Liver (tissue), 8 donors: ENCODE measurements at regions not wholly inside any gene's neighbourhood (a gene's known extent, or its start where the extent isn't known, plus 50 kb on each side); places are given as distances from the start of the nearest gene placed in this dataset.

Experiments
- DNase-seq: peaks from one replicate; pipeline ENCODE4 v3.0.0-alpha.2; 2017; ENCODE audit warnings: low spot score
- H3K27ac ChIP-seq, 2 donors: one replicate each; pipeline ENCODE4 v1.7.0; 2013; ENCODE audit warnings: inconsistent platforms in 2 of 2, low read length in 2 of 2, control low read depth in 1 of 2, low read depth in 1 of 2, mild to moderate bottlenecking in 1 of 2
- H3K27me3 ChIP-seq, 4 donors: one replicate each; pipeline versions ENCODE4 v1.6.1 to v1.7.0; 2013; ENCODE audit warnings: low read length in 3 of 4, inconsistent platforms in 1 of 4, mild to moderate bottlenecking in 1 of 4, moderate library complexity in 1 of 4; ENCODE audit not compliant: control insufficient read depth in 4 of 4, insufficient read depth in 4 of 4
- H3K36me3 ChIP-seq, 4 donors: one replicate each; pipeline versions ENCODE4 v1.6.1 to v1.7.0; 2013; ENCODE audit warnings: low read length in 3 of 4, mild to moderate bottlenecking in 3 of 4, low read depth in 1 of 4, moderate library complexity in 1 of 4; ENCODE audit not compliant: control insufficient read depth in 4 of 4, insufficient read depth in 3 of 4
- H3K4me1 ChIP-seq, 4 donors: one replicate each; pipeline versions ENCODE4 v1.6.1 to v1.7.0; 2013; ENCODE audit warnings: low read length in 3 of 4, mild to moderate bottlenecking in 3 of 4, moderate library complexity in 1 of 4; ENCODE audit not compliant: control insufficient read depth in 4 of 4, insufficient read depth in 4 of 4
- H3K4me3 ChIP-seq, 3 donors: one replicate each; pipeline versions ENCODE4 v1.6.1 to v1.7.0; 2013; ENCODE audit warnings: low read length in 3 of 3, control low read depth in 1 of 3, low read depth in 1 of 3, mild to moderate bottlenecking in 1 of 3
- H3K9ac ChIP-seq, 2 donors: one replicate each; pipeline ENCODE4 v1.7.0; 2013; ENCODE audit warnings: low read length in 2 of 2, mild to moderate bottlenecking in 2 of 2, moderate library complexity in 2 of 2, control low read depth in 1 of 2, low read depth in 1 of 2
- H3K9me3 ChIP-seq, 4 donors: one replicate each; pipeline versions ENCODE4 v1.6.1 to v1.7.0; 2013; ENCODE audit warnings: low read length in 3 of 4; ENCODE audit not compliant: control insufficient read depth in 4 of 4
- CTCF ChIP-seq: fragments of 150-350 bp; IDR thresholded peaks from 2 replicates; pipeline ENCODE4 v1.5.1; 2017; ENCODE audit warnings: improper control_type of control experiment, low read depth, low read length; ENCODE audit not compliant: missing input control
- EGR1 ChIP-seq, 2 donors: IDR thresholded peaks; 2 replicates each; pipeline ENCODE4 v1.6.1; 2016 to 2018; ENCODE audit warnings: antibody characterized with exemption in 2 of 2, low read depth in 2 of 2
- FOXA1 ChIP-seq: IDR thresholded peaks from 2 replicates; pipeline ENCODE4 v1.6.1; 2016; ENCODE audit warnings: antibody characterized with exemption
- FOXA2 ChIP-seq: IDR thresholded peaks from 2 replicates; pipeline ENCODE4 v1.6.1; 2016; ENCODE audit warnings: antibody characterized with exemption
- GABPA ChIP-seq, 2 donors: IDR thresholded peaks in 1 of 2; conservative IDR thresholded peaks in 1 of 2; 2 replicates each; pipeline ENCODE4 v1.6.1; 2016; ENCODE audit warnings: antibody characterized with exemption in 2 of 2, mild to moderate bottlenecking in 1 of 2, moderate library complexity in 1 of 2
- HNF4A ChIP-seq, 2 donors: conservative IDR thresholded peaks; 2 replicates each; pipeline ENCODE4 v1.6.1; 2016; ENCODE audit warnings: antibody characterized with exemption in 2 of 2, mild to moderate bottlenecking in 2 of 2
- HNF4G ChIP-seq: IDR thresholded peaks from 2 replicates; pipeline ENCODE4 v1.6.1; 2016; ENCODE audit warnings: antibody characterized with exemption
- JUND ChIP-seq, 2 donors: IDR thresholded peaks; 2 replicates each; pipeline ENCODE4 v1.6.1; 2016; ENCODE audit warnings: antibody characterized with exemption in 2 of 2
- MAX ChIP-seq: IDR thresholded peaks from 2 replicates; pipeline ENCODE4 v1.6.1; 2016; ENCODE audit warnings: antibody characterized with exemption
- NR2F2 ChIP-seq: IDR thresholded peaks from 2 replicates; pipeline ENCODE4 v1.6.1; 2016; ENCODE audit warnings: antibody characterized with exemption
- RXRA ChIP-seq, 2 donors: IDR thresholded peaks; 2 replicates each; pipeline ENCODE4 v1.6.1; 2017 to 2018; ENCODE audit warnings: antibody characterized with exemption in 2 of 2, mild to moderate bottlenecking in 1 of 2
- SP1 ChIP-seq: IDR thresholded peaks from 2 replicates; pipeline ENCODE4 v1.6.1; 2018; ENCODE audit warnings: antibody characterized with exemption, mild to moderate bottlenecking
- TAF1 ChIP-seq: conservative IDR thresholded peaks from 2 replicates; pipeline ENCODE4 v1.6.1; 2016; ENCODE audit warnings: antibody characterized with exemption, mild to moderate bottlenecking
- YY1 ChIP-seq: IDR thresholded peaks from 2 replicates; pipeline ENCODE4 v1.6.1; 2016; ENCODE audit warnings: antibody characterized with exemption, mild to moderate bottlenecking
- ZBTB33 ChIP-seq: IDR thresholded peaks from 2 replicates; pipeline ENCODE4 v1.6.1; 2016; ENCODE audit warnings: antibody characterized with exemption
- WGBS: extraction: QIAGEN DNeasy Blood & Tissue Kit; methylation state at CpG from one replicate; pipeline ENCODE4 v1.1.7; 2013; 5-methylcytosine and 5-hydroxymethylcytosine counted together
- donor health status: healthy.
- donor health status: healthy.
- donor health status: healthy.
- donor health status: healthy.
- donor health status: healthy.

GRCh38 chr2:52936029-52936428 is 831.6 kb upstream of the CHAC2 start:
- peak overlapping the region in 1 of 2 donors; percentile 57 for H3K27ac ChIP-seq
- 66% methylated on average over 4 of the region's 4 CpGs for WGBS
- no peak for TF ChIP-seq YY1
- no peak for TF ChIP-seq HNF4A (conservative IDR thresholded peaks at IDR 0.05)
- no peak for TF ChIP-seq FOXA2
- TF ChIP-seq FOXA1, result no peak
- no peak for TF ChIP-seq JUND (IDR thresholded peaks at IDR 0.05)
- TF ChIP-seq MAX, result no peak
- TF ChIP-seq EGR1 (IDR thresholded peaks at IDR 0.05; ENCODE audit: low read depth in 2 of 2), result no peak
- TF ChIP-seq CTCF, result no peak
- no peak for TF ChIP-seq ZBTB33
- TF ChIP-seq GABPA (IDR thresholded peaks at IDR 0.05 in 1 of 2, conservative IDR thresholded peaks at IDR 0.05 in 1 of 2), result no peak
- no peak for TF ChIP-seq RXRA (IDR thresholded peaks at IDR 0.05)
- no peaks in the 10 kb centered on the region for H3K27me3 ChIP-seq
- H3K9me3 ChIP-seq, result no peaks in the 10 kb centered on the region
- H3K9ac ChIP-seq, result no peak overlapping the region
- no peak overlapping the region for H3K4me3 ChIP-seq
- peaks cover 0 to 7% (median under 1%) of the 10 kb centered on the region in 4 donors for H3K4me1 ChIP-seq
- no peaks in the 10 kb centered on the region for H3K36me3 ChIP-seq
- DNase-seq, result no peak

- Histone ChIP-seq H3K9ac (peak overlapping the region; percentile 62 to 72), H3K36me3 (no peaks in the 10 kb centered on the region), H3K9me3 (no peaks in the 10 kb centered on the region), H3K4me1 (peaks cover 0 to 7% (median under 1%) of the 10 kb centered on the region in 4 donors), H3K4me3 (peak overlapping the region in 1 of 3 donors; percentile 46), H3K27me3 (no peaks in the 10 kb centered on the region), H3K27ac (peak overlapping the region; percentile 57 to 76)
- 29% methylated on average over 3 of the region's 3 CpGs for WGBS
- no peak for DNase-seq
- TF ChIP-seq HNF4A (conservative IDR thresholded peaks at IDR 0.05), result no peak
- TF ChIP-seq YY1, result peak; percentile 18
Measured at GRCh38 chr2:52934920-52935640, 832.5 kb upstream of the CHAC2 start.

GRCh38 chr2:52934323-52934898 is 833.2 kb upstream of the CHAC2 start:
- DNase-seq, result no peak
- Histone ChIP-seq H3K9ac (no peak overlapping the region), H3K9me3 (peaks cover 0 to 2% (median 2%) of the 10 kb centered on the region in 4 donors), H3K4me3 (no peak overlapping the region), H3K36me3 (no peaks in the 10 kb centered on the region), H3K27me3 (no peaks in the 10 kb centered on the region), H3K27ac (peak overlapping the region; percentile 57 to 76), H3K4me1 (peaks cover 0 to 7% (median under 1%) of the 10 kb centered on the region in 4 donors)
- 29% methylated on average over 3 of the region's 3 CpGs for WGBS
- TF ChIP-seq EGR1 (IDR thresholded peaks at IDR 0.05; ENCODE audit: low read depth in 2 of 2) (peak in 1 of 2 donors; percentile 18), JUND (IDR thresholded peaks at IDR 0.05) (peak; percentile 84 to 95), HNF4A (conservative IDR thresholded peaks at IDR 0.05) (peak; percentile 78 to 81), TAF1 (no peak), FOXA2 (peak; percentile 51), FOXA1 (no peak), MAX (no peak), NR2F2 (no peak), CTCF (no peak), SP1 (peak; percentile 41), HNF4G (no peak), YY1 (peak; percentile 44)
